ENCODE measurements at regions not wholly inside any gene's neighbourhood (a gene's known extent, or its start where the extent isn't known, plus 50 kb on each side); places are given as distances from the start of the nearest gene placed in this dataset.

- TF ChIP-seq CTCF (IDR thresholded peaks at IDR 0.05; ENCODE audit: low read depth, low read length) = no peak
- DNase-seq (ENCODE audit: extremely low read depth, low read depth) = no peak
Measured at GRCh38 chr3:95407709-95408463, 1345.0 kb downstream of the NSUN3 start.

- no peak for TF ChIP-seq CTCF (IDR thresholded peaks at IDR 0.05; ENCODE audit: low read depth, low read length)
- no peak for DNase-seq (ENCODE audit: extremely low read depth, low read depth)
Measured at GRCh38 chr3:95408464-95408862, 1345.6 kb downstream of the NSUN3 start.

GRCh38 chr3:95418251-95418650, 1355.4 kb downstream of the NSUN3 start:
- no peak for DNase-seq (ENCODE audit: extremely low read depth, low read depth)
- TF ChIP-seq CTCF (IDR thresholded peaks at IDR 0.05; ENCODE audit: low read depth, low read length) = no peak

GRCh38 chr3:95424279-95424678, 1361.4 kb downstream of the NSUN3 start:
- no peak for TF ChIP-seq CTCF (IDR thresholded peaks at IDR 0.05; ENCODE audit: low read depth, low read length)
- no peak for DNase-seq (ENCODE audit: extremely low read depth, low read depth)

- DNase-seq (ENCODE audit: extremely low read depth, low read depth) = no peak
- TF ChIP-seq CTCF (IDR thresholded peaks at IDR 0.05; ENCODE audit: low read depth, low read length) = no peak
Measured at GRCh38 chr3:95434491-95434890, 1371.6 kb downstream of the NSUN3 start.

GRCh38 chr3:95437409-95437808, 1374.5 kb downstream of the NSUN3 start:
- no peak for DNase-seq (ENCODE audit: extremely low read depth, low read depth)
- TF ChIP-seq CTCF (IDR thresholded peaks at IDR 0.05; ENCODE audit: low read depth, low read length) = no peak

GRCh38 chr3:95438274-95438673, 1375.4 kb downstream of the NSUN3 start:
- TF ChIP-seq CTCF (IDR thresholded peaks at IDR 0.05; ENCODE audit: low read depth, low read length) = no peak
- DNase-seq (ENCODE audit: extremely low read depth, low read depth) = no peak

Measured in AG09319 (cell line).